Dedifferentiated amniotic fluid mesenchymal stem cell (primary cell): ENCODE measurements at regions not wholly inside any gene's neighbourhood (a gene's known extent, or its start where the extent isn't known, plus 50 kb on each side); places are given as distances from the start of the nearest gene placed in this dataset.

Source experiments
- DNase-seq: peaks from one replicate; pipeline ENCODE4 v3.0.0-alpha.2; 2016; ENCODE audit errors: extremely low spot score

- no peak for DNase-seq
Measured at GRCh38 chr14:65186951-65187350, 84.6 kb upstream of the MAX start.

DNA sequence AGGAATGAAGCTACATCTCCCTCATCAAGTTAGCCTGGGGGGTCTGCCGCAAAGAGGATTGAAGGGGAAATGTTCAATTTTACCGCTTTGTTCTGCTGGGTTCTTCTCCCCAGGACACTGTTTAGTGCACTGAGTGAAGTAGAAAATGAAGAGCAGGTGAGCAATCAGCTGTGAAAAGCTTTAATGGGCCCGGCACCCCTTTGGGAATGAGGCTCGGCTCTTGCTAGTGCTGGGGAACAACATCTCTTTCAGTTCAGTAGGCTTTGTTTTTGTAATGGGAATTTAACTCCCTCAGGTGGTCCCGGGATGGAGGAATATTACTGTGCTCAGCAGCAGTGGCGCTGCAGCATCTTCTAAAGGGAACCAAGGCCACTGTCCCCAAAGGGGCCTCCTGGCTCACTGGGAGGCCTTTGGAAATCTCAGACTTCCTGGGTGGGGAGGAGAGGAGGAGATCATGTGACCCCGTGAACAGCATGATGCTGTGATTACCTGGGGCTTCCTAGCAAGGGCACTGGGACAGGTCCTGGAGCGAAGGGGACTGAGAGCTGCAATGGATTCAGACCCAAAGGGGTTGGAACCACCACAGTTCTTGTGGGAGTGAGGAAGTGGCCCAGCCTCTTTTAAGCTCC lies 85.2 kb upstream of the MAX start:
- no peak for DNase-seq

- no peak for DNase-seq
Measured at GRCh38 chr14:65190312-65190711, 88.0 kb upstream of the MAX start.

DNA sequence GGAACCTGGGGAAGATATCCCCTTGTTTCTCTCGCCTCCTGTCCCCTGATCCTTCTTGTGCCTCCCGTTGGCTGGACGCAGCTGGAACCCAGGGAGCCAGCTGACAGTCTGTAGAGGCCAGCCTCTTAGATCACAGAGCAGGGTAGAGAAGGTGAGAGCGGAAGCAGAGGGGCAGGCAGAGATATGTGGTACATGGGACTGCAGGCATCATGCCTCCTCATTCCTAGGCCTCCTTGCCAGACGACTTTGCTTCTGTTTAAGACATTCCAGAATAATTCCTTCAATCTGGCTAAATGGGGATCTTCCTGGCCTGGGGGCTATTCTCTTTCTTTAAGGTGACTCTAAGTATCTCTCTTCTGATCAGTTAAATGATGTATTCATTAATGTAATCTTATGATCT lies 89.4 kb upstream of the MAX start:
- DNase-seq, result no peak

- DNase-seq, result no peak
Measured at GRCh38 chr14:65192686-65193085, 90.4 kb upstream of the MAX start.

DNA sequence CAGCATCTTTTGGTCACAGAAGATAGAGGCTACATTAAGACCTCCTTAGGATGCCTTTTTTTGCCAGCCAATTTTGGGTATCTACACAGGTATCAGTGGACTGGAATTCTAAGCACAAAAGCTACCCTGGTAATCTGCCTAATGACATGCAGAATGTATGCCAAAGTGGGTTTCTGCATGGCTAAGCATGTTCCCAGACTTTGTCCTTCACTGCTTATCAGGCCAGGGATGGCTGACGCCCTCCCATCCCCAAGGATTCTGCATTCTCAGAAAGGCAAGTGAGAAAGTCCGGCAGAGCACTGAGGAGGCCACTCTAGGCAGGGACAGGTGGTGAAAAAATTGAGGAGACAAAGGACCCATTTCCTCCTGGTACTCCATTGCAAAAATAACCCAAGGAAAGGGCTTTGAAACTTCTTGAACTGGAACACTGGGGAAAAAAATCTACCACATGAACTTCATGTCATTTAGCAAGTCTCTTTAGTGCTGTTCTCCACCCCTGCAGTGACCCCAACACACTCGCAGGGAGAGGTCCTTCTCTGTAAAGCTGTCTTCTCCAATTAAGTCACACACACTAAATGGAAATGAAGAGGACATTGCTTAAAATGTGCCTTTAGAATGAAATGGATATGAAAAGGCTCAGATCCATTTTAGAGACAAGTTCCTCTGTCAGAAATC lies 91.7 kb upstream of the MAX start:
- no peak for DNase-seq

GRCh38 chr14:65195042-65195719 lies 92.9 kb upstream of the MAX start:
- no peak for DNase-seq

DNA sequence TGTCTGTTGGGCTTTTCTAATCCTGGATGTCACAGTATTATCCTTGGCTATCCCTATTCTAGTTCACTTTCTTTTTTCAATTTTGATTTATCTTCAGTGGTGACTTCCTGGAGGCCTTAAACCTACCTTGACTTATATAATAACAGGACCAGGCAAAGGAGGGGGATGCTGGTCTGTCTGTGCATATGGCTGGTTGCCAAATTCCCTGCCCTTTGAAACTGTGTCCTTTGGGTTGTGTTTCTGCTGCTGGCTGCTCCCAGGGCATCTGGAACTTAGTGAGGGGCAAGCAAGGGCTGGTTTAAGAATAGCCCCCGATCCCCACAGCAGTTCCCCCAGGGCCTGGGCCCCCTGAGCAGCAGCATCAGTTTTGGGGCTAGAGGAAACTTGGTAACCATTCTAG lies 96.0 kb upstream of the MAX start:
- no peak for DNase-seq

DNA sequence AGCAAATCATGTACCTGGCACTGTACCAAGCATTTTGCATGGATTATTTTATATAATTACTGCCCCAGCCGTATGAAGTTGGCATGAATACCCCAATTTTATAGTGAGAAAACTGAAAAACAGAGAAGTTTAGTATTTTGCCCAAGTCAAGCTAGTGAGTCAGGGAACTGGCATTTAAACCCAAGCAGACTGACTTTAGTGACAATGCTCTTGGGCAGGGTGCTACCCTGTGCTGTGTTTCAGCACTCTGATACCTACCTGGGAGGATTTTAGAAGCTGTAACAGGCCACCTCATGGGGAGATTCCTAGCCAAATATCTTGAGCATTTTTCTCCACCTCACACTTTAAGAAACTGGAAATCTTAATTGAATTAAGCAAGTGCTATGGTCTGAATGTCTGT lies 98.1 kb upstream of the MAX start:
- DNase-seq, result no peak

DNA sequence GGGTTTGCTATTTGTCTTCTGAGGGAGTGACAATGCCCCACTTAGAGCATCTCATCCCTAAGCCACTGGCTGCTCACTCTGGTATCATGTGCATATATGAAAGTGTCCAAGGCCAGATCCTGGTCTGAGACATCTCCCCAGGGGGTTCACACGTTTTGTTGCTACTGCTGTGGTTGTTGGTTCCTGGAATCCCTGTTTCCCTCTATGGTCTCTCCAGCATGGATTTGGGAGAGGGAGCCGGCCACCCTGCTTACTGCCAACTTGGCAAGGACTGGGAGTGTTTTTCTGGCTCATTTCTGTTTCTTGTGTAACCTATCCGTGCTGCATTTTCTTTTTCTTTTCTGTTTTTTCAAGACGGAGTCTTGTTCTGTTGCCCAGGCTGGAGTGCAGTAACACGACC lies 101.3 kb upstream of the MAX start:
- DNase-seq, result no peak

- no peak for DNase-seq
Measured at GRCh38 chr14:65204056-65204455, 101.7 kb upstream of the MAX start.

- no peak for DNase-seq
Measured at GRCh38 chr14:65206078-65206447, 103.7 kb upstream of the MAX start.

GRCh38 chr14:65206448-65207096 lies 104.3 kb upstream of the MAX start:
- DNase-seq, result peak; percentile 26

- no peak for DNase-seq
Measured at GRCh38 chr14:65208548-65208947, 106.2 kb upstream of the MAX start.

- no peak for DNase-seq
Measured at GRCh38 chr14:65210118-65210821, 108.0 kb upstream of the MAX start.

DNA sequence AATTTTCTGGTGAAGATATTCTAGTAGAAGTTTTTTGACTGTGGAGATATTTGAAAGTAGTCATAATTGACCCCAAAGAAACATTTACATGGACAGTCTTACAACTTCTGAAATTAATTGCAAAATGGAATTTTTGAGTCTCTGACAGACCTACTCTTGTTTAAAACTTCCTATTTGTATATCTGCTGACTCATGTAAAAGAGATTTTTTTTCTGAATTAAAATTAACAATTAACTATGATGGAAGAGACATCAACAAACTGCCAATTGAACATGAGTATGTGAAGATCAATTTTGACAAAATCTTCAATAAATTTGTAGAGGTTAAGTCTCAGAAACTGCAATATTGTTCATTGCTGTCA lies 108.5 kb upstream of the MAX start:
- DNase-seq, result no peak

GRCh38 chr14:65211341-65211987 lies 109.1 kb upstream of the MAX start:
- peak; percentile 85 for DNase-seq

- no peak for DNase-seq
Measured at GRCh38 chr14:65213316-65213715, 111.0 kb upstream of the MAX start.

- DNase-seq, result no peak
Measured at GRCh38 chr14:65214741-65215140, 112.4 kb upstream of the MAX start.

GRCh38 chr14:65219353-65219752 lies 117.0 kb upstream of the MAX start:
- DNase-seq, result no peak

DNA sequence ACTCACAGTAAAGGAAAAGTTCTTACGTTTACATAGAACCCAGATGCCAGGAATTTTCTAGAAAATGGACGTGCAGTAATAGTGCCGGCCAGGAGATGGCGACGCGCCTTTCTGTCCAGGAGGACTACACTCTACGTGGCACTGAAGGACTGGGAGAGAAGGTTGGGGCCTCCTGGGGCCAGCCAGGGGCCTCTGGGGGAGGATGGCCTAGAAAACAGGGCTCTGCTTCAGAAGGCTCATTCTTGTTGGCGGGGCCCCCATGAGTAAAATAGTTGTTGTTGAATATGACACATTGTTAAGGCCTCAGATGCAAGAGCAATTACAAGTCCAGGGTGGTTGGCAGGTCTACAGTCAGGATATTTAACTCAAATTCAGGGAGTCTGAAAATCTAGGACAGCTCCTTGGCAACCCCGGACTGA lies 120.1 kb upstream of the MAX start:
- peak; percentile 45 for DNase-seq

- DNase-seq, result no peak
Measured at GRCh38 chr14:65223636-65224035, 121.3 kb upstream of the MAX start.
